Astrocyte (in vitro differentiated cells and primary cell): ENCODE measurements at regions not wholly inside any gene's neighbourhood (a gene's known extent, or its start where the extent isn't known, plus 50 kb on each side); places are given as distances from the start of the nearest gene placed in this dataset.

Experiments used
- DNase-seq: peaks from one replicate; pipeline ENCODE4 v3.0.0-alpha.2; 2010; ENCODE audit warnings: low read depth
- FAIRE-seq: peaks from 2 replicates; lab custom pipeline; 2011; peaks lifted over from hg19 to GRCh38; lab: Jason Lieb, UNC
- H2AFZ ChIP-seq: 2 replicates; pipeline ENCODE4 v1.6.0; 2012; ENCODE audit warnings: low read depth, low read length, inconsistent platforms
- H3K27ac ChIP-seq: 2 replicates; pipeline ENCODE4 v1.5.1; 2011; ENCODE audit warnings: low read depth, low read length, inconsistent platforms
- H3K27me3 ChIP-seq: 2 replicates; pipeline ENCODE4 v1.6.0; 2011; ENCODE audit warnings: low read length, inconsistent platforms; ENCODE audit not compliant: insufficient read depth
- H3K36me3 ChIP-seq: 2 replicates; pipeline ENCODE4 v1.5.1; 2011; ENCODE audit warnings: low read length, inconsistent platforms; ENCODE audit not compliant: insufficient read depth
- H3K4me1 ChIP-seq: 2 replicates; pipeline ENCODE4 v1.5.1; 2011; ENCODE audit warnings: low read length, inconsistent platforms; ENCODE audit not compliant: insufficient read depth
- H3K4me2 ChIP-seq: 2 replicates; pipeline ENCODE4 v1.6.0; 2012; ENCODE audit warnings: low read length, inconsistent platforms
- H3K4me3 ChIP-seq: 2 replicates; pipeline ENCODE4 v1.5.1; 2011; ENCODE audit warnings: low read depth, mild to moderate bottlenecking, low read length, inconsistent platforms; ENCODE audit not compliant: insufficient read depth
- H3K79me2 ChIP-seq: 2 replicates; pipeline ENCODE4 v1.6.0; 2012; ENCODE audit warnings: mild to moderate bottlenecking, low read length, inconsistent platforms; ENCODE audit not compliant: insufficient read depth
- H3K9ac ChIP-seq: 2 replicates; pipeline ENCODE4 v1.6.0; 2012; ENCODE audit warnings: mild to moderate bottlenecking, low read length, inconsistent platforms
- H3K9me3 ChIP-seq: 2 replicates; pipeline ENCODE4 v1.5.1; 2012; ENCODE audit warnings: low read depth, mild to moderate bottlenecking, low read length, inconsistent platforms; ENCODE audit not compliant: insufficient read depth
- H4K20me1 ChIP-seq: 2 replicates; pipeline ENCODE4 v1.6.0; 2012; ENCODE audit warnings: low read length, inconsistent platforms; ENCODE audit not compliant: insufficient read depth
- H3K27ac Mint-ChIP-seq: one replicate; pipeline ENCODE4 v1.8.0; 2021; ENCODE audit warnings: mild to moderate bottlenecking, mixed read lengths; ENCODE audit not compliant: unreplicated experiment
- H3K27me3 Mint-ChIP-seq: one replicate; pipeline ENCODE4 v1.8.0; 2021; ENCODE audit warnings: low read depth, mixed read lengths; ENCODE audit not compliant: unreplicated experiment
- H3K36me3 Mint-ChIP-seq: one replicate; pipeline ENCODE4 v1.8.0; 2021; ENCODE audit warnings: low read depth, mixed read lengths; ENCODE audit not compliant: unreplicated experiment
- H3K4me1 Mint-ChIP-seq: one replicate; pipeline ENCODE4 v1.8.0; 2021; ENCODE audit warnings: low read depth, mixed read lengths; ENCODE audit not compliant: unreplicated experiment
- H3K4me3 Mint-ChIP-seq: one replicate; pipeline ENCODE4 v1.8.0; 2021; ENCODE audit warnings: mild to moderate bottlenecking, moderate library complexity, mixed read lengths; ENCODE audit not compliant: unreplicated experiment
- H3K9me3 Mint-ChIP-seq: one replicate; pipeline ENCODE4 v1.8.0; 2021; ENCODE audit warnings: mild to moderate bottlenecking, mixed read lengths; ENCODE audit not compliant: unreplicated experiment
- CTCF ChIP-seq: IDR thresholded peaks from 2 replicates; pipeline ENCODE4 v1.5.1; 2011; ENCODE audit warnings: low read depth, mild to moderate bottlenecking, inconsistent platforms, low read length, moderate library complexity; ENCODE audit not compliant: insufficient read depth
- EZH2 ChIP-seq: IDR thresholded peaks from 2 replicates; pipeline ENCODE4 v1.6.1; 2012; ENCODE audit warnings: mild to moderate bottlenecking, low read length, inconsistent platforms; ENCODE audit not compliant: insufficient read depth

GRCh38 chrX:114127411-114128025 lies 456.4 kb upstream of the HTR2C start:
- H3K4me3 Mint-ChIP-seq = no peak overlapping the region
- no peak for DNase-seq
- no peak overlapping the region for H3K27ac Mint-ChIP-seq

GRCh38 chrX:114127005-114127404 lies 456.9 kb upstream of the HTR2C start:
- Histone ChIP-seq H3K9me3 (no peaks in the 10 kb centered on the region), H3K4me1 (no peaks in the 10 kb centered on the region), H3K4me2 (no peak overlapping the region), H3K9ac (no peak overlapping the region), H3K27me3 (no peaks in the 10 kb centered on the region), H3K4me3 (no peak overlapping the region), H3K79me2 (no peaks in the 10 kb centered on the region), H3K36me3 (no peaks in the 10 kb centered on the region), H4K20me1 (no peaks in the 10 kb centered on the region), H2AFZ (no peak overlapping the region), H3K27ac (no peak overlapping the region)
- Mint-ChIP-seq H3K9me3 (peaks cover 2% of the 10 kb centered on the region), H3K4me3 (no peak overlapping the region), H3K36me3 (no peaks in the 10 kb centered on the region), H3K27ac (no peak overlapping the region), H3K27me3 (no peaks in the 10 kb centered on the region), H3K4me1 (no peaks in the 10 kb centered on the region)
- no peak for DNase-seq
- FAIRE-seq = no peak
- TF ChIP-seq CTCF = no peak
- no peak for TF ChIP-seq EZH2

More at GRCh38 chrX:114127411-114128025, 456.4 kb upstream of the HTR2C start:
- H3K4me1 Mint-ChIP-seq = no peaks in the 10 kb centered on the region
- no peak for FAIRE-seq
- no peak overlapping the region for H3K4me3 ChIP-seq
- H3K36me3 ChIP-seq = no peaks in the 10 kb centered on the region
- no peak overlapping the region for H3K27ac ChIP-seq
- peaks cover 2% of the 10 kb centered on the region for H3K9me3 Mint-ChIP-seq
- H4K20me1 ChIP-seq = no peaks in the 10 kb centered on the region
- H3K27me3 Mint-ChIP-seq = no peaks in the 10 kb centered on the region
- TF ChIP-seq CTCF (no peak), EZH2 (no peak)
- no peak overlapping the region for H2AFZ ChIP-seq
- H3K4me2 ChIP-seq = no peak overlapping the region
- no peaks in the 10 kb centered on the region for H3K9me3 ChIP-seq
- no peaks in the 10 kb centered on the region for H3K36me3 Mint-ChIP-seq
- H3K4me1 ChIP-seq = no peaks in the 10 kb centered on the region
- no peaks in the 10 kb centered on the region for H3K79me2 ChIP-seq
- no peaks in the 10 kb centered on the region for H3K27me3 ChIP-seq
- H3K9ac ChIP-seq = no peak overlapping the region

GRCh38 chrX:114101081-114101480 lies 482.8 kb upstream of the HTR2C start:
- no peak overlapping the region for H2AFZ ChIP-seq
- no peak overlapping the region for H3K4me3 ChIP-seq
- H3K9me3 ChIP-seq = no peaks in the 10 kb centered on the region
- H4K20me1 ChIP-seq = no peaks in the 10 kb centered on the region
- H3K4me3 Mint-ChIP-seq = no peak overlapping the region
- no peaks in the 10 kb centered on the region for H3K36me3 Mint-ChIP-seq
- H3K27ac Mint-ChIP-seq = no peak overlapping the region
- H3K4me1 Mint-ChIP-seq = no peaks in the 10 kb centered on the region
- TF ChIP-seq EZH2 (no peak), CTCF (no peak)
- H3K36me3 ChIP-seq = no peaks in the 10 kb centered on the region
- FAIRE-seq = no peak
- no peaks in the 10 kb centered on the region for H3K9me3 Mint-ChIP-seq
- H3K9ac ChIP-seq = no peak overlapping the region
- H3K4me2 ChIP-seq = no peak overlapping the region
- H3K79me2 ChIP-seq = no peaks in the 10 kb centered on the region
- H3K27me3 ChIP-seq = no peaks in the 10 kb centered on the region
- H3K27ac ChIP-seq = no peak overlapping the region
- H3K4me1 ChIP-seq = no peaks in the 10 kb centered on the region
- no peak for DNase-seq
- H3K27me3 Mint-ChIP-seq = no peaks in the 10 kb centered on the region
